H1 (cell line): ENCODE measurements at regions not wholly inside any gene's neighbourhood (a gene's known extent, or its start where the extent isn't known, plus 50 kb on each side); places are given as distances from the start of the nearest gene placed in this dataset.

Source experiments
- CTCF ChIA-PET: fragments of 300-600 bp; sonication (Branson Sonifier 250); formaldehyde crosslinking; loops from one replicate; lab custom pipeline; 2021; ENCODE audit not compliant: partially characterized antibody; lab: Charles Lee
- POLR2A ChIA-PET: fragments of 300-600 bp; sonication (Branson Sonifier 250); formaldehyde crosslinking; loops from one replicate; lab custom pipeline; 2021; ENCODE audit warnings: inconsistent platforms; ENCODE audit not compliant: partially characterized antibody; lab: Charles Lee
- DNase-seq, 2 experiments: peaks; one replicate each; pipeline versions ENCODE4 v3.0.0 to v3.0.0-alpha.2; 2010 to 2022; ENCODE audit warnings: low spot score in 2 of 2, low read depth in 1 of 2, mixed read lengths in 1 of 2
- FAIRE-seq: peaks from 2 replicates; lab custom pipeline; 2011; peaks lifted over from hg19 to GRCh38; lab: Jason Lieb, UNC
- H2AFZ ChIP-seq: 2 replicates; pipeline ENCODE4 v1.8.1; 2012; ENCODE audit warnings: low read length, inconsistent platforms
- H2AK5ac ChIP-seq: 2 replicates; pipeline ENCODE4 v1.6.1; 2013; ENCODE audit warnings: low read depth, low read length
- H2BK120ac ChIP-seq: replicated peaks from 2 replicates; pipeline ENCODE3; 2013; ENCODE audit warnings: low read depth, low read length, inconsistent platforms
- H2BK12ac ChIP-seq: 2 replicates; pipeline ENCODE4 v1.6.1; 2013; ENCODE audit warnings: low read depth, low read length
- H2BK15ac ChIP-seq: 2 replicates; pipeline ENCODE4 v1.6.1; 2013; ENCODE audit warnings: low read length
- H2BK20ac ChIP-seq: 2 replicates; pipeline ENCODE4 v1.6.1; 2013; ENCODE audit warnings: low read length
- H2BK5ac ChIP-seq: 2 replicates; pipeline ENCODE4 v1.6.1; 2013; ENCODE audit warnings: low read depth, low read length
- H3K14ac ChIP-seq: 2 replicates; pipeline ENCODE4 v1.6.1; 2013; ENCODE audit warnings: inconsistent platforms; ENCODE audit not compliant: insufficient read length
- H3K18ac ChIP-seq: 2 replicates; pipeline ENCODE4 v1.6.1; 2013; ENCODE audit warnings: low read length; ENCODE audit errors: extremely low read depth
- H3K23ac ChIP-seq: 2 replicates; pipeline ENCODE4 v1.6.1; 2013; ENCODE audit warnings: inconsistent platforms; ENCODE audit not compliant: insufficient read length
- H3K23me2 ChIP-seq: 2 replicates; pipeline ENCODE4 v1.6.1; 2013; ENCODE audit warnings: low read depth, low read length
- H3K27ac ChIP-seq: 2 replicates; pipeline ENCODE4 v1.6.1; 2011; ENCODE audit warnings: low read depth, low read length, inconsistent platforms
- H3K27me3 ChIP-seq, 4 experiments: replicated peaks in 1 of 4; 1 replicate in 1 of 4; 2 replicates in 3 of 4; pipeline versions ENCODE4 v1.6.1 to v1.8.1; 2011 to 2013; ENCODE audit warnings: low read length in 3 of 4, mild to moderate bottlenecking in 3 of 4, inconsistent platforms in 2 of 4, mixed read lengths in 2 of 4, moderate library complexity in 1 of 4; ENCODE audit not compliant: control insufficient read depth in 3 of 4, insufficient read depth in 3 of 4; ENCODE audit errors: extremely low read depth in 1 of 4
- H3K36me3 ChIP-seq, 4 experiments: 2 replicates each; pipeline versions ENCODE4 v1.6.1 to v1.8.1; 2011 to 2013; ENCODE audit warnings: mild to moderate bottlenecking in 4 of 4, low read length in 3 of 4, moderate library complexity in 2 of 4, control low read depth in 1 of 4, inconsistent platforms in 1 of 4; ENCODE audit not compliant: insufficient read depth in 4 of 4, control insufficient read depth in 2 of 4
- H3K4ac ChIP-seq: replicated peaks from 2 replicates; pipeline ENCODE3; 2013; ENCODE audit warnings: low read length, low read depth, mixed read lengths, inconsistent platforms; ENCODE audit not compliant: insufficient read length
- H3K4me1 ChIP-seq, 4 experiments: replicated peaks in 1 of 4; 1 replicate in 1 of 4; 2 replicates in 3 of 4; pipeline versions ENCODE4 v1.6.1 to v1.8.1; 2011 to 2013; ENCODE audit warnings: low read length in 3 of 4, inconsistent platforms in 2 of 4, mixed read lengths in 1 of 4; ENCODE audit not compliant: insufficient read depth in 4 of 4, control insufficient read depth in 3 of 4
- H3K4me2 ChIP-seq, 2 experiments: 2 replicates each; pipeline versions ENCODE4 v1.6.1 to v1.8.1; 2011 to 2013; ENCODE audit warnings: low read depth in 2 of 2, low read length in 2 of 2, control low read depth in 1 of 2, inconsistent platforms in 1 of 2, mild to moderate bottlenecking in 1 of 2; ENCODE audit not compliant: insufficient read depth in 1 of 2
- H3K4me3 ChIP-seq, 4 experiments: fragments of 200-600, 300-600 bp in 1 of 4; sonication (generic), shearing (Covaris generic), sonication (Bioruptor Twin) in 1 of 4; 2 replicates each; pipeline versions ENCODE4 v1.5.1 to v1.8.1; 2011 to 2016; ENCODE audit warnings: low read length in 4 of 4, low read depth in 3 of 4, control low read depth in 2 of 4, inconsistent platforms in 2 of 4, mild to moderate bottlenecking in 2 of 4, mixed read lengths in 1 of 4, moderate library complexity in 1 of 4; ENCODE audit not compliant: insufficient read depth in 2 of 4; ENCODE audit errors: extremely low read depth in 1 of 4
- H3K56ac ChIP-seq: replicated peaks from 2 replicates; pipeline ENCODE3; 2013; ENCODE audit warnings: low read depth, mild to moderate bottlenecking, mixed read lengths, low read length, inconsistent platforms; ENCODE audit not compliant: insufficient read length
- H3K79me1 ChIP-seq: 2 replicates; pipeline ENCODE4 v1.6.1; 2013; ENCODE audit warnings: low read depth, low read length, control low read depth
- H3K79me2 ChIP-seq, 2 experiments: 2 replicates each; pipeline versions ENCODE4 v1.6.1 to v1.8.1; 2012 to 2013; ENCODE audit warnings: low read length in 2 of 2, mild to moderate bottlenecking in 2 of 2, inconsistent platforms in 1 of 2; ENCODE audit not compliant: insufficient read depth in 2 of 2, control insufficient read depth in 1 of 2
- H3K9ac ChIP-seq, 4 experiments: replicated peaks in 1 of 4; 1 replicate in 1 of 4; 2 replicates in 3 of 4; pipeline versions ENCODE4 v1.6.1 to v1.8.1; 2011 to 2013; ENCODE audit warnings: low read depth in 3 of 4, low read length in 3 of 4, control low read depth in 2 of 4, mild to moderate bottlenecking in 2 of 4, moderate library complexity in 2 of 4, inconsistent platforms in 1 of 4; ENCODE audit errors: extremely low read depth in 1 of 4
- H3K9me3 ChIP-seq, 2 experiments: 2 replicates each; pipeline versions ENCODE4 v1.6.1 to v1.8.1; 2012 to 2013; ENCODE audit warnings: mild to moderate bottlenecking in 2 of 2, moderate library complexity in 2 of 2, control low read depth in 1 of 2, inconsistent platforms in 1 of 2, low read depth in 1 of 2, low read length in 1 of 2, mixed read lengths in 1 of 2; ENCODE audit not compliant: insufficient read depth in 2 of 2
- H4K20me1 ChIP-seq, 2 experiments: replicated peaks in 1 of 2; 2 replicates each; pipeline versions ENCODE3 to v1.8.1; 2011 to 2013; ENCODE audit warnings: inconsistent platforms in 2 of 2, low read length in 2 of 2, mild to moderate bottlenecking in 1 of 2; ENCODE audit not compliant: insufficient read depth in 2 of 2, control insufficient read depth in 1 of 2
- H4K5ac ChIP-seq: 2 replicates; pipeline ENCODE4 v1.6.1; 2013; ENCODE audit warnings: low read length, low read depth, mixed read lengths, inconsistent platforms; ENCODE audit not compliant: insufficient read length
- H4K8ac ChIP-seq: 2 replicates; pipeline ENCODE4 v1.8.0; 2013; ENCODE audit warnings: mild to moderate bottlenecking, moderate library complexity, low read length, inconsistent platforms; ENCODE audit not compliant: insufficient read depth; ENCODE audit errors: extremely low read depth
- H4K91ac ChIP-seq: replicated peaks from 2 replicates; pipeline ENCODE3; 2013; ENCODE audit warnings: low read length, mixed read lengths, inconsistent platforms; ENCODE audit not compliant: insufficient read length
- PHF8 ChIP-seq: fragments of 200-600 bp; sonication (generic); conservative IDR thresholded peaks from 2 replicates; pipeline ENCODE4 v1.7.1; 2012; ENCODE audit warnings: low read depth, mild to moderate bottlenecking, inconsistent platforms, low read length, moderate library complexity
- POU5F1 ChIP-seq: IDR thresholded peaks from 2 replicates; pipeline ENCODE4 v1.6.1; 2011; ENCODE audit warnings: low read depth, mild to moderate bottlenecking, low read length, moderate library complexity
- WGBS, 2 experiments: shearing (Covaris generic) in 1 of 2; methylation state at CpG; one replicate each; pipeline versions ENCODE4 v1.1.6 to v1.1.7; 2013 to 2015; ENCODE audit warnings: low lambda C conversion rate in 2 of 2, mixed read lengths in 2 of 2, inconsistent platforms in 1 of 2, low coverage in 1 of 2, missing lambda C conversion rate in 1 of 2; ENCODE audit not compliant: insufficient replicate concordance in 2 of 2, insufficient coverage in 1 of 2, insufficient read length in 1 of 2; ENCODE audit errors: extremely low coverage in 1 of 2, missing lambda C conversion rate in 1 of 2; 5-methylcytosine and 5-hydroxymethylcytosine counted together

DNA sequence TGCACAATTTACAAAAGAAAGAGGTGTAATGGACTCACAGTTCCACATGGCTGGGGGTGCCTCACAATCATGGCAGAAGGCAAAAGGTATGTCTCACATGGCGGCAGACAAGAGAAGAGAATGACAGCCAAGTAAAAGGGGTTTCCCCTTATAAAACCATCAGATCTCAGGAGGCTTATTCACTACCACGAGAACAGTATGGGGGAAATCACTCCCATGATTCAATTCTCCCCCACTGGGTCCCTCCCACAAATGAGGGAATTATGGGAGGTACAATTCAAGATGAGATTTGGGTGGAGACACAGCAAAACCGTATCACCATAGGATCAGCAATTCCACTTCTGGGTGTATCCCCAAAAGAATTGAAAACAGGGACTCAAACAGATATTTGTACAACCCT lies 97.5 kb upstream of the STX18 start:
- Histone ChIP-seq H2AK5ac (no peak overlapping the region), H3K9ac (no peak overlapping the region), H3K36me3 (no peaks in the 10 kb centered on the region; a peak in 1 of 8 replicates), H3K4me1 (peaks cover 8 to 19% (median 18%) of the 10 kb centered on the region in 4 experiments; a peak in 6 of 7 replicates), H3K9me3 (no peaks in the 10 kb centered on the region), H3K23ac (no peak overlapping the region), H3K79me2 (no peaks in the 10 kb centered on the region), H3K56ac (no peak overlapping the region), H3K18ac (no peak overlapping the region), H2AFZ (no peak overlapping the region), H3K14ac (no peak overlapping the region), H4K91ac (no peak overlapping the region), H2BK120ac (no peak overlapping the region), H4K5ac (no peak overlapping the region), H2BK12ac (no peak overlapping the region), H3K4me3 (no peak overlapping the region), H3K27ac (no peak overlapping the region), H3K23me2 (no peaks in the 10 kb centered on the region; the same call in 1 of the 2 replicates), H3K4ac (no peak overlapping the region), H3K27me3 (peaks cover 0 to 4% (median 0%) of the 10 kb centered on the region in 4 experiments; a peak in 1 of 7 replicates), H4K8ac (no peak overlapping the region), H3K4me2 (no peak overlapping the region), H2BK5ac (no peak overlapping the region), H2BK15ac (no peak overlapping the region; the same call in 1 of the 2 replicates), H3K79me1 (no peaks in the 10 kb centered on the region), H4K20me1 (peaks cover 0 to 2% of the 10 kb centered on the region in 2 experiments), H2BK20ac (no peak overlapping the region)
- FAIRE-seq: no peak
- CTCF ChIA-PET: no interaction called here
- POLR2A ChIA-PET: no interaction called here
- no peak for DNase-seq
- WGBS, 2 experiments: 90% methylated on average over 3 of the region's 3 CpGs; no CpG with 5 or more reads in 1 of the 2 experiments
- TF ChIP-seq PHF8 (no peak), POU5F1 (no peak)
